Stimulated activated CD8-positive, alpha-beta memory T cell treated with anti-CD3 and anti-CD28 coated beads, Interleukin-2, amount 100 ng/mL, for 48 hours (primary cell): ENCODE measurements at regions not wholly inside any gene's neighbourhood (a gene's known extent, or its start where the extent isn't known, plus 50 kb on each side); places are given as distances from the start of the nearest gene placed in this dataset.
"Not testable (repeated sequence)": the region's sequence is repeated elsewhere in the genome, so short reads cannot be mapped to it uniquely, and the experiment has no call there.

Source experiments
- DNase-seq, 2 donors: peaks; one replicate each; pipeline ENCODE4 v3.0.0-alpha.2; 2020; ENCODE audit warnings: low read depth in 2 of 2

DNA sequence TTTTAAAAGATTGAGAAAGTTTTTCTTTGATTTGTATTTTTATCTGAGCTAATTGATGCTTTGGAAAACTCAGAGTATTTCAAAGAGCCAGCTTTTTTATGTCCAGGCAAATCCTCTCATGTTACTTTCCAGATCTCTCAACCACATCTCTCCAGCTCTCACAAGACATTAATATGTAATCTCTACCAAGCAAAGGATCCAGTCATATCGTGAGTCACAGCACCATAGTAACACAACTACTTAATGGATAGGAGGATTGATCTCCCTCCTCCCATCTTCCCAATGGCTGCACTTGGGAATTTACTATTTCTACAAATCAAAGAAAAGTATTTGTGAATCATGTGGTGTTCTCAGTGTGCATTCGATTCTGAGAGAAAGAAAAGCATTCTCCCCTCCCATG is 63.3 kb downstream of the POU4F1 start:
- DNase-seq: no peak

DNA sequence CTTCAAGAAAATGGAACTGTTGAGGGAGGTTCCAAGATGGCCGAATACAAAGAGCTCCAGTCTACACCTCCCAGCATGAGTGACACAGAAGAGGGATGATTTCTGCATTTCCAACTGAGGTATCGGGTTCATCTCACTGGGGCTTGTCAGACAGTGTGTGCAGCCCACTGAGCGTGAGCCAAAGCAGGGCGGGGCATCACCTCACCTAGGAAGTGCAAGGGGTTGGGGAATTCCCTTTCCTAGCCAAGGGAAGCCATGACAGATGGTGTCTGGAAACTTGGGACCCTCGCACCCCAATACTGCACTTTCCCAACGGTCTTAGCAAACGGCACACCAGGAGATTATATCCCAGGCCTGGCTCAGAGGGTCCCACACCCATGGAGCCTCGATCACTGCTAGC is 77.3 kb downstream of the POU4F1 start:
- DNase-seq: not testable (repeated sequence)

DNA sequence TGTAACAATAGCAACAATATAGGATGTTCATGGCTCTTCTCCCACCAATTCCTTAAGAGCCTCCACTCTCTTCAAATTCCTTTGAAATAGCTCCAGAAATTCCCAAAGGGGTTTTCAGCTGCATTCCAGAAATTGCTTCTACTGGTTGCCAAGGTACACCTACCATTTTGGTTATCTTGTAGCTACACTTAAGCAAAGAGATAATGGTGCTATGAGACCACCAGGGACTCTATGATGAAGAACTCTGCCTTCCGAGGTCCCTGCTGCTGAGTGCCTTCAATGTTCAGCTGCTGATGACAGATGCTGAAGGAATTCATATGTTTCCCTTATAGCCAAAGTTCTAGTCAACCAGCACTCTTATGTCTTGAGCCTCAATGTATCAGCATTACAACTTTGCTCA is 78.4 kb downstream of the POU4F1 start:
- no peak for DNase-seq

DNA sequence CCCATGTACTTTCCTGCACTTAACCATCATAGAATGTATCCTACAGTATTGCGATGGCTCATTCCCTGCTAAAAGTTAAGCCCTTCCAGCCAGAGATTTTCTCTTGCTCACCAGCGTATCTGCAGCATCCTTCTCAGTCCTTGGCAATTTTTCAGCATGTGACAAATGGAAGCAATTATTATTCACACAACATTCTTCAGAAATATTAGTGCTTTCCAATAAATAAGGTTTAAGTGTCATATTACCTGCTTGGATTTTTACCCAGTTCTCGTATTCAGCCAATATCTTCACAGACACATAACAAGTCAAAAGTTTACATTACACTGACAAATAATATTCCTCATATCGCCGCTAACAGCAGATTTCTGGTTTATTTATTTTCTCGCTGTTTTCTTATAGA is 82.3 kb downstream of the POU4F1 start:
- DNase-seq: no peak

DNA sequence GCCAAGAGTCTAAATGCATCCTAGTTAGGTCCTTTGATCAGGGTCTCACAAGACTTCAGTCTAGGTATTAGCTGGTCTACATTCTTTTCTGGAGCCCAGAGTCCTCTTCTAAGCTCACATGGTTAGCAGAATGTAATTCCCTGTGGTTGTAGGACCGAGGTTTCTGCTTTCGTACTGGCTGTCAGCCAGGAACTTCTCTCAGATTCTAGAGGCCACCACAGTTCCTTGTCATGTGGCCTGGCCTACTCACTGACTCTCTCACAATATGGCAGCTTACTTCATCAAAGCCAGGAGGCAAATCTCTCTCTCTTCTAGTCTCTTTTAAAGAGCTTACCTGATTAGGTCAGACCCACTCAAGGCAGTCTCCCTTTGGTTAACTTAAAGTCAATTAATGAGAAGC is 82.9 kb downstream of the POU4F1 start:
- DNase-seq: no peak

DNA sequence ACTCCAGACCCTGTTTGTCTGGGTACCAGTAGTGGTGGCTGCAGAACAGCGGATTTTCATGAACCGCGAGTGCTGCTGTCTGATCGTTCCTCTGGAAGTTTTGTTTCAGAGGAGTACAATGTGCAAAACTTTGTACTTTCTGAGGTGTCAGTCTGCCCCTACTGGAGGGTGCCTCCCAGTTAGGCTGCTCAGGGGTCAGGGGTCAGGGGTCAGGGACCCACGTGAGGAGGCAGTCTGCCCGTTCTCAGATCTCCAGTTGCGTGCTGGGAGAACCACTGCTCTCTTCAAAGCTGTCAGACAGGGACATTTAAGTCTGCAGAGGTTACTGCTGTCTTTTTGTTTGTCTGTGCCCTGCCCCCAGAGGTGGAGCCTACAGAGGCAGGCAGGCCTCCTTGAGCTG is 84.9 kb downstream of the POU4F1 start:
- DNase-seq: not testable (repeated sequence)

DNA sequence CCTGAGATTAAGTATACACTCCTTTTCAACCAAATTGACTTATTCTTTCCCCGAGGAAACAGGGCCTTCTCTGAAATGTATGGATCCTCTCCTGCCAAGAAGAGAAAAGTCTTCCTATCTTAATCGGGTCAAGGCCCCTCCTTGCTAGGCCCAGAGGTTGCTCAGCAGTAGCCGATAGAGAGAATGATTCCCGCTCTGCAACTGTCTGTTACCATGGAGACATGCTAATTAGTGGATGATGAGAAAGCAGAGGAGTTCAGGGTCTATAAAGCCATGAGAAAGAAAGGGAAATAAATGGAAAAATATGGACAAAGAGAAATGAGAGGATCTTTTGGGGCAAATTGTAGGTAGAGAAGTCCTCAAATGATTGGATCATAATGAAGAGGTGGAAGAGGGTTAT is 103.5 kb downstream of the POU4F1 start:
- no peak for DNase-seq

DNA sequence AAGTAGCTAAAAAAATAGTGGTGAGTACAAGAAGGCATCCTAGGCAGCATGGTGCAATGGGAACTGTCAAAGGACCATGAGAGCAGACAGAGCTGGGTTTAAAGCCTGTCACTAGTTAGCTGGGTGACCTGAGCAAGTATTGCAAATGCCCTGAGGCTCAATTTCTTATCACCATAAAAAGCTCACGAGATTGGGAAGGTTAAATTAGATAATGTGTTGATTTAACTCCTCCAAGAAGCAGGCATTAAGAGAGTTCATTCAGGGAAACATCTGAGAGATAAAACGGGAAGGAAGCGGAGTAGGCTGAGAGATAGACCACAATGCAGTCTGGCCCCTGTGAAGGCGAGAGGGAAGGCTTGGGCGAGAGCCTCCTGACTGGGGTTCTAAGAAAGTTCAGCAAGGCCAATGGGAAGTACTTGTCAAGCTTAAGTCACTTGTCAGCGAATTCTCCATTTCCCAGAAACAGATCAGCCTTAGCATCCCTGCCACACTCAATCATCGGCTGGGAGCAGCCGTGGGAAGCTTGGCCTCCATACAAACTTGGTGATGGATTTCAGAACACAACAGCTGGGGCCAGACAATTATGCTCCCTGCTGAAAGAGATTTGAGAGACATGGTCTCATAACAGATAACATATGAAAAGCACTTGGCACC is 105.5 kb downstream of the POU4F1 start:
- no peak for DNase-seq

DNA sequence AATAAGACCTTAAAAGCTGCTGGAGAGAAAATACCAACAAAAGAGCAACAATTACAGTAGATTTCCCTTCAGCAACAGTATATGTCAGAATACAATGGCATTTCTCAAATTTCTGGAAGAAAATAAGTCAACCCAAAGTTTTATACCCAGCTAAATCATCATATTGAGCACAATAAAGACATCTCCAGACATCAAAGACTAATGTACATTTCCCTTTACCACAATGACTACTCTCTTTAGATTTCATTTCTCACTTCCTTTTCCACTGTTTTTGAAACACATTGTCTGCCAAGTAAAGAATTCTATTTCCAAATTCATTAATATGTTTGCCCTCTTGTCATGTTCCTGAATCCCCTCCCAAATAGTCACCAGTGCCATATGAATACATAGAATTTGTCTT is 111.4 kb downstream of the POU4F1 start:
- no peak for DNase-seq

DNA sequence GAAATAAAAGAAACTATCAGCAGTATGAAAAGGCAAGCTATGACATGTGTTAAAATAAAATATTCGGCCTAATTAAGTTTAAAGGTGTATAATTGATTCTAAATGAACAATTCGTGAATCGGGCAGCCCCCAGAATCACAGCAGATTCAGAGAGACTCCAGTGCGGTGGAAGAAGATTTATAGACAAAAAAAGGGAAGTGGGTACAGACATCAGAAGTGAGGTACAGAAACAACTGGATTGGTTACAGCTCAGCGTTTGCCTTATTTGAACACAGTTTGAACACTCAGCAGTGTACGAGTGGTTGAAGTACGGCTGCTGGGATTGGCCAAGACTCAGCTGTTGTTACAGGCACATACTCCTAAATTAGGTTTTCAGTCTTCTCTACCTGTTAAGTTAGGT is 113.1 kb downstream of the POU4F1 start:
- DNase-seq: not testable (repeated sequence)

DNA sequence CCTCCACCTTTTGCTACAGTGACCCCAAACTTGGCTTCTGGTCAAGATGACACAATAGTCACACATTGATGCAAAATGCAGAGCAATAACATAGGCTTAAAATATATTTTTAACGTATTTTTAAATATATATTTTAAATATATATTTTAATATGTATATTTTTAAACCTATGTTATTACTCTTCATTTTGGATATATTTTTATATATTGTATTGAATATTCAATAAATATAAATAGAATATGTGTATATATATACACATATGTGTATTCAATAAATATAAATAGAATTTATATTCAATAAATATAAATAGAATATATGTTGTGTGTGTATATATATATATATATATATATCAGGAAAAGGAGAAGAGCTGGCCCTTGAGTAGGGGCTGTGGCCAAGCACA is 115.6 kb downstream of the POU4F1 start:
- DNase-seq: no peak

DNA sequence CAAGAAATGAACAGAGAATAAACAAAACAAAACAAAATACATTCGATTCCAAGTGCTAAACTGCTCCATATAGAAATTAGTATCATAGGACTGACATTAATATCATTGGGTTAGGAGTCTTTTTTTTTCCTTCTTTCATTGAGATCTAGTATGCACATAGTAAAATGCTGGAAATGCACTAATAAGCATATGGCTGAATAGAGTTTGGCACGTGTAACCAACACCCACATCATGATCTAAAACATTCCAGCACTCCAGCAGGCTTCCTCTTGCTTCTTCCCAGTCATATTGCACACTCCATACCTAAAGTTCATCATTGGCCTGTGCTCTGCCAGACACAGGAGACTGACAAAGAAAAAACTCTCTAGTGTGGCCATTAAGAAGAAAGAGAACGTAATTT is 117.5 kb downstream of the POU4F1 start:
- no peak for DNase-seq

DNA sequence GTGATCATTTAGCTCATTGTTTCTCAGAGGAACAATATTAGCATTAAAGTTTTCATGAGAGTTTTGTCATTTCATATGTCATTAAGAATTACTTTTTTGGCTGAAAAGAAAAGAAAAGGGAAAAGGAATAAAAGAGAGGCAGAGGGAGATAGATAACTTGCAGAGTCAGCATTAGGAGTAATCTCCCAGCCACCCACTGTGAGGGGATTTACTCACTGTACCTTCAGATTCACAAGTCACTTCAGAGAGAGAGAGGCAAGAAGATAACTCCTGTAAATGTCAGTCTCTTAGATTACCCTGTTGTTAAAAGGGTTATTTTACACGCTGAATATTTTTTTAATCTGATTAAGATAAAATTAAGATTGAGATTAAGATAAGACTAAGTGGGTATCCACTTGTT is 125.2 kb downstream of the POU4F1 start:
- DNase-seq: no peak

DNA sequence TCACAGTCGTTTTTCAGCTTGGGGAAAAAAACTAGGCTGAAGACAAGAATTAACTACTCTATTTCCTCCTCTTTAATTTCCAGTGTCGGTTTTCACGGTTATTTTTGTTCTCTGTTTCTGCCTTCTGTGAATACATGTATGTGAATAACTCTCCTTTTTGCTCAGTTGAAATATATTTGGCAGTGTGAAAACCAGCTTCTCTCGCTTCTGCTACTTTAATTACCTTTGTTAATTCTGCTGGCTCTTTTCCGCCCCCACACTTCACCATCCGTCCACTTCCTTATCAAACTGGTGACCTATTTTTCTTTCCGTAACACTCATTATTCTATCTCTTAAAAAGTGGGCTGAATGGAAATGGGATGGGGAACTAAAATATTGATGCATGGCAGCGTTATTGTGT is 126.4 kb downstream of the POU4F1 start:
- DNase-seq: no peak

DNA sequence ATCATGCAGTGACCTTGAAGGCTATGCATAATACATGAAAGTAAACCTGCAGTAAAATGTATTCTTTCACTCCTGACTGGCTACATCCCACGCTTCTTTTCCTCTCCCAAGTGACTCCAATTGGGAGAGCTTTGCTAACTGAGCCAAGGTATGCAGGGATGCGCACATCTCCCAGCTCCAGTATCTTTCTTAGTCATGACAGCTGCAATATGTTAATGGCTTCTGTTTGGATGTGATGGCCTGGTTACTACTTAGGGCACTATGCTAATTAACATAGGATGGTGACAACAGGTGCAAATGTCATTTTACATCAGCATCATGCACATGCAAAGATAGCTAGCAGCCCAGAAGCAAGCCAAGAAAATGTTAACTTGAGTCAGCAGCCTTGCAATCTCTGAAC is 134.7 kb downstream of the POU4F1 start:
- DNase-seq: no peak

DNA sequence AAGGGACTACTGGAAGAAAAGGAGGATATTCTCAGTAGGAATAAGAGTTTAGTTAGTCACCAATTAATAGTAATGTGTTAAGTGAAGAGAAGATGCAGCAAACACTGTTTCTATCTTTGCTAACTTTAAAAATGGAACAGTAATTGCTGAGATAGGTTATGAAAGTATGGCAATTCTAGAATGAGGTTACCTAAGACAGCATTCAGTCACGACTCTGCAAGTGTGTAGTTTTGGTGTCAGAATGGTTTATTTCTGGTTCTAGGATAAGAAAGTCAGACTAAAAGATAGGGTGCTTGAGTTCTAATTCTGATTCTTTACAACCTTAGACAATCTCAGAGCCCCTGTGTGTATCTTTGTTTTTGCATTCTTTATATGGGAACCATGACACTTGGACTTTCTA is 138.1 kb downstream of the POU4F1 start:
- DNase-seq: no peak

DNA sequence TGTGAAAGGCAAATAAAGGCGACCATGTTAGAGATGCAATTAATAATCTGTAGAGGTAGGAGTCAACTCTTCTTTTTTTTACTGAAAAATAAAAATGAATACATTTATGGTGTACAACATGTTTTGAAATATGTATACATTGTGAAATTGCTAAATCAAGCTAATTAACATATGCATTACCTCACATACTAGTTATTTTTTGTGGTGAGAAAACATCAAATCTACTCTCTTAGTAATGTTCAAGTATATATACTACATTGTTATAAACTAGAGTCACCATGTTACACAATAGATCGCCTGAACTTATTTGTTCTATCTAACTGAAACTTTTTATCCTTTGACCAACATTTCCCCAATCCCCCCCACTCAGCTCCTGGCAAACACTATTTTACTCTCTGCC is 143.2 kb downstream of the POU4F1 start:
- no peak for DNase-seq

DNA sequence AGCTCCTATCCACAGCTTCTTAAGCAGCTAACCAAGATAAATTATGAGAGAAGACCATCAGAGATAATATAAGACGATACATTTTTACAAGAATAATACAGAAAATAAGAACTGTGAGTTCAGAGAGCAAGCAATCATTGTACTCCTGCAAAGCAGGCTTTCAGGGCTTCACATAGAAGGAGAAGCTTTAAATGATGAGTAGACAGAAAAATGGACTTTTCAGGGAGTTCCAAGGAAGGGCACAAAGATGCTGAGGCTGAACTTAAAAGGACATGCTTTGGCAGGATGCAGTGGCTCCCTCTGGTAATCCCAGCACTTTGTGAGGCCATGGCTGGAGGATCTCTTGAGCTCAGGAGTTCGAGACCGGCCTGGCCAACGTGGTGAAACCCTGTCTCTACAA is 159.5 kb downstream of the POU4F1 start:
- no peak for DNase-seq

DNA sequence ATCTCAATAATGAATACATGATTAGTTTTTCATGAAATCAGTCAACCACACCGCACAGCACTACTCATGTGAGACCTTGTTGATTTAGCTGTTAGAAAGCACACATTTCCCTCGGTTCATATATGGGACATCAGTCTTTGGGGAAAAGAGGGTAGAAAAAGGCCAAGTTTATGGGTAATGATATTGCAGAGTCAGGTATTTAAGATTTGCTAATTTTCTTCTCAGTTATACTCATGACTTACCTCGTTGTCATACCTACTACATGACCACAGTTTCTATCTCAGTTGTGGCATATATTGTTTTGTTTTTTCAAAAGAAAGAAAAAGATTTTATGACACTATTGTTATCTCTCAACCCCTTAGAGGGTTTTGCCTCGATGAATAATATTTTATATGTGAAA is 165.6 kb downstream of the POU4F1 start:
- no peak for DNase-seq

DNA sequence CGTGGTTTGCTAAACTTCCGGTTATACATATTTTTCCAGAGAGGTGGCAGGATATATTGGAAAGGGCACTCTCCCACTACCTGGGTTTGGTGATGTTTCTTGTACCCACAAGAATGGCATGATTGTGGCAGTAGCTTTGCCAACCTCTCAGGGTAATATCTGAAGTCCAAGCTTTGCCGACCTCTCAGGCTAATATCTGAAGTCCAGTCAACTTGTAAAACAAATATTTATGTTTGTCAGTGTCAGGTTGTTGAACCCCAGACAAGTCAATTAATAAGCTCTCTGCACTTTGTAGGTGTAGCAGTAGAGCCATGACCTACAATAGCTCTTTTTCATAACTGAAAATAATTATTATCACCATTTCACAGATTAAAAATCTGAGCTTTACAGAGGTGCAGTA is 167.0 kb downstream of the POU4F1 start:
- DNase-seq: no peak

DNA sequence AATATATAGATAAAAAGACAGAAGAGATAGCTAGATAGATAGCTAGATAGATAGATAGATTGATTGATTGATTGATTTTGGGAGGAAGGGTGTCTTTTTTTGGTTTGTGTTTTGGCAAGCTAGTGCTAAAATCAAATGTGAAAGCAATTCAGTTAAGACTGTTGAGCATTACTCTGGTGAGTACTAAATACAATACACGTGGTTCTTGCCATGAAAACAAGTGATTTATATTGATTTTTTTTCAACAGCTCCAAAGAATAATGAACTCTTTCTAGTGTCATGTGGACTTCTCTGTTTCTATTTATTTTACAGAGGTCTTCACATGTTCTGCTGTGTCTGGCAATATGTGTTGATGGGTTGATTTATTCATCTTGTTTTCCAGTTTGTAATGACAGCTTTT is 172.0 kb downstream of the POU4F1 start:
- DNase-seq: no peak

DNA sequence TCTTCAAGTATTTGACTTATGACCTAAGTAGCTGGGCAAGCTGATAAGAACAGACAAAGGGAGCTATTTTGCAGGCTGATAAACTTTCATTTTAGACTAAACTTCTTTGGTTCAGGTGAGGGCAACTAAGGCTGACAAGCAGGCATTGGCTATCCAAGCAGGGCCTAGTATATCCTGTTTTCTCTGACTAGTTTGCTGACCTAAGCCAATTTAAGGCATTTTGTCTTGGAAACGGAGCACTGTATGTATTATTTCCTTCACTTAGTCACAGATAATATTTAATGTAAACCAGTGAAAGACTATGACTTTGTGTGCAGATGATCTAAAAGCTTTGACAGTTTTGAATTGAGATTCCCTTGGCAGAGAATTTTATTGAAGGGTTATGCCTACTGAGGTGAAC is 172.5 kb downstream of the POU4F1 start:
- DNase-seq: no peak

DNA sequence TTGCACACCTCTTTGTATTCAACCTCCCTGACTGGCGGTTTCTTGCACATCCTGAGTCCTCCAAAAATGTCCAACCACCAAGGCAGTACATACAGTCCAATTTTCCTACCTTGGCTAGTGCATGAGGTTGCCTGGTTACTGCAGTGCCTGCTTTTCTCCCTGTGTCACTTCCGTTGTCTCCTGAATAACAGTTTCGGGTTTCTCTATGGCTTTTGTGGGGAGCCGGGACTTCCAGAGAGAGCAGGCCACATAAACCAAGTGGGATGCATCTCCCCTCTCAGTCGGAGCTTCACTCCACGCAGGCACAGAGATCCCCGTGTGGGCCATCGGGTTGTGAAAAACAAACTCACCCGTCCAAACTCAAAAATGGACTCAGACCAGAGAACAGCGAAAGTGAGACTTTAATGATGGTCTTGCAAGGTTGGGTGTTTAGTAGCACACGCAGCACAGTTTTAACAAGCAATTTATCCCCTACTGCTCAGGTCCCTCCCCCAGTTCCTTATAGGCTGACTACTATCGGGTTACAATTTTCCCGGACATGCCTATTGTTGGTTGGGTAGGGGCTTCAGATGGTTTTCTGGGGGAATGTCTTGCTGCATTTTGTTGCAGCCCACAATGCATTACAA is 173.1 kb downstream of the POU4F1 start:
- DNase-seq: no peak

DNA sequence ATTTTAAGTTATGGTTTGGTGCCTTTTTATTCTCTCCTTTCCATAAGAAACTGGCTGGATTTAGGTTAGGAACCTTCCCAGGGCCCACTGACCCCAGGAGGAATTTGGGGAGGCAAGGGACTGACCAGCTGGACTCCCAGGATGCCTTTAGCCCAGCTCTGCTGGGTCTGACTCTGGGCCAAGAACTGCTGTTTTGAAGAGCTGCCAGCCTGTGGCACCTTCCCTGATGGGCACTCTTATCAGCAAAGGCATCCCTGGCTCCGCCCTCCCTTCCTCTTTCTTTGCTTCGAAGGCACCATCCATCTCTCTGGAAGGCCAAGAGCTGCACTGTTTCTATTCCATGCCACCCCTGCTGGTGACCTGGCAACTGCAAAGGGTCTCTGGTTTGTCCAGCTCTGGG is 174.7 kb downstream of the POU4F1 start:
- no peak for DNase-seq
